ENCODE measurements at regions not wholly inside any gene's neighbourhood (a gene's known extent, or its start where the extent isn't known, plus 50 kb on each side); places are given as distances from the start of the nearest gene placed in this dataset.

GRCh38 chr18:8895987-8896619 is 190.7 kb downstream of the MTCL1 start:
- TF ChIP-seq CTCF (IDR thresholded peaks at IDR 0.05) (no peak), POLR2A (IDR thresholded peaks at IDR 0.05) (no peak)

All from thyroid gland (tissue), 4 donors.